Progenitor cell of endocrine pancreas (in vitro differentiated cells): ENCODE measurements at regions not wholly inside any gene's neighbourhood (a gene's known extent, or its start where the extent isn't known, plus 50 kb on each side); places are given as distances from the start of the nearest gene placed in this dataset.

Experiments used
- DNase-seq: peaks from one replicate; pipeline ENCODE4 v3.0.0; 2021; ENCODE audit warnings: low spot score; ENCODE audit not compliant: unreplicated experiment
- H3K27ac Mint-ChIP-seq: 2 replicates; pipeline ENCODE4 v1.8.0; 2021; ENCODE audit warnings: mild to moderate bottlenecking, moderate library complexity, mixed read lengths
- H3K27me3 Mint-ChIP-seq: 2 replicates; pipeline ENCODE4 v1.8.0; 2021; ENCODE audit warnings: mixed read lengths
- H3K36me3 Mint-ChIP-seq: 2 replicates; pipeline ENCODE4 v1.8.0; 2022; ENCODE audit warnings: mixed read lengths; ENCODE audit not compliant: insufficient read depth
- H3K4me1 Mint-ChIP-seq: 2 replicates; pipeline ENCODE4 v1.8.0; 2021; ENCODE audit warnings: low read depth, mixed read lengths
- H3K4me3 Mint-ChIP-seq: 2 replicates; pipeline ENCODE4 v1.8.0; 2021; ENCODE audit warnings: low read depth, mild to moderate bottlenecking, moderate library complexity, mixed read lengths
- H3K9me3 Mint-ChIP-seq: 2 replicates; pipeline ENCODE4 v1.8.0; 2021; ENCODE audit warnings: low read depth, mixed read lengths
- TF ChIP-seq, protein P1 (sequence below): fragments of 200-600 bp; sonication (generic); IDR thresholded peaks from one replicate; pipeline ENCODE4 v1.5.0; 2021; ENCODE audit warnings: antibody characterized with exemption, mild to moderate bottlenecking; ENCODE audit not compliant: unreplicated experiment

- H3K27ac Mint-ChIP-seq: no peak overlapping the region
- peaks cover 3% of the 10 kb centered on the region for H3K9me3 Mint-ChIP-seq
- H3K36me3 Mint-ChIP-seq: no peaks in the 10 kb centered on the region
- no peak for DNase-seq
- peaks cover 7% of the 10 kb centered on the region for H3K27me3 Mint-ChIP-seq
- H3K4me3 Mint-ChIP-seq: no peak overlapping the region
- peaks cover 11% of the 10 kb centered on the region for H3K4me1 Mint-ChIP-seq
- TF ChIP-seq, protein P1, sequence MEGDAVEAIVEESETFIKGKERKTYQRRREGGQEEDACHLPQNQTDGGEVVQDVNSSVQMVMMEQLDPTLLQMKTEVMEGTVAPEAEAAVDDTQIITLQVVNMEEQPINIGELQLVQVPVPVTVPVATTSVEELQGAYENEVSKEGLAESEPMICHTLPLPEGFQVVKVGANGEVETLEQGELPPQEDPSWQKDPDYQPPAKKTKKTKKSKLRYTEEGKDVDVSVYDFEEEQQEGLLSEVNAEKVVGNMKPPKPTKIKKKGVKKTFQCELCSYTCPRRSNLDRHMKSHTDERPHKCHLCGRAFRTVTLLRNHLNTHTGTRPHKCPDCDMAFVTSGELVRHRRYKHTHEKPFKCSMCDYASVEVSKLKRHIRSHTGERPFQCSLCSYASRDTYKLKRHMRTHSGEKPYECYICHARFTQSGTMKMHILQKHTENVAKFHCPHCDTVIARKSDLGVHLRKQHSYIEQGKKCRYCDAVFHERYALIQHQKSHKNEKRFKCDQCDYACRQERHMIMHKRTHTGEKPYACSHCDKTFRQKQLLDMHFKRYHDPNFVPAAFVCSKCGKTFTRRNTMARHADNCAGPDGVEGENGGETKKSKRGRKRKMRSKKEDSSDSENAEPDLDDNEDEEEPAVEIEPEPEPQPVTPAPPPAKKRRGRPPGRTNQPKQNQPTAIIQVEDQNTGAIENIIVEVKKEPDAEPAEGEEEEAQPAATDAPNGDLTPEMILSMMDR: no peak
These were observed 105.9 kb downstream of the METRNL start for GRCh38 chr17:83185023-83186002.

GRCh38 chr17:83186226-83186625 is 106.8 kb downstream of the METRNL start:
- DNase-seq: no peak
- Mint-ChIP-seq H3K27me3 (peaks cover 7% of the 10 kb centered on the region), H3K27ac (no peak overlapping the region), H3K4me1 (peaks cover 13% of the 10 kb centered on the region), H3K4me3 (no peak overlapping the region), H3K36me3 (no peaks in the 10 kb centered on the region), H3K9me3 (peaks cover 3% of the 10 kb centered on the region)
- TF ChIP-seq, protein P1: no peak

DNA sequence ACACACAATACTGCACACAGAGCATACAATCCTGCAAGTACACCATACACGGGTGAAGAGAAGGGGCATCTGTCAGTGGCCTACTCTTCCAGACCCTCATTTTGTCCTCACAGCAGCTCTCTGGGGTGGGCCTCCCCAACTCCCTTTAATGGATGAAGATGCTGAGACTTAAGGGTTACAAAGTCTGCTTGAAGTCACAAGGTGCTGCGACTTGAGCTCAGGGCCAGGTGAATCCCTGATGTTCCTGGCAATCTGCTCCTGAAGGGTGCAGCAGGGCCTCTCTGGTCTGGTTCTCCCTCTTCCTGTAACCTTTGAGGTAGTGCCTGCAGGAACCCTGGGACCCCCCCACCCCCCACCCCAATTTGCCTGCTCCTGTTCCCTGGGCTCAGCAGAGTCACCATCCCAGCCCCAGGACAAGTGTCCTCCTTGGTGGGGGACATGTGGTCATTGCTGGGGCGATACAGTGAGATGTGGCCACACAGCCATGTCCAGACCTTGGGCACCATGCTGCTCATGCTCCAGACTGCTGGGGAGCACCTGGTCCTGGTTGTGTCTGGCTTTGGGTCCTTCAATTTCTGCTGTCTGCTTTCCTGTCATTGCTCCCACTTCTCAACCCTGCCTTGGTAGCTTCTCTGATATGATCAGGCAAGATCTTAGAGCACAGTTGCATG is 107.5 kb downstream of the METRNL start:
- Mint-ChIP-seq H3K4me3 (no peak overlapping the region), H3K27me3 (peaks cover 7% of the 10 kb centered on the region), H3K27ac (no peak overlapping the region), H3K4me1 (peaks cover 13% of the 10 kb centered on the region), H3K9me3 (peaks cover 3% of the 10 kb centered on the region), H3K36me3 (no peaks in the 10 kb centered on the region)
- TF ChIP-seq, protein P1: no peak
- no peak for DNase-seq

DNA sequence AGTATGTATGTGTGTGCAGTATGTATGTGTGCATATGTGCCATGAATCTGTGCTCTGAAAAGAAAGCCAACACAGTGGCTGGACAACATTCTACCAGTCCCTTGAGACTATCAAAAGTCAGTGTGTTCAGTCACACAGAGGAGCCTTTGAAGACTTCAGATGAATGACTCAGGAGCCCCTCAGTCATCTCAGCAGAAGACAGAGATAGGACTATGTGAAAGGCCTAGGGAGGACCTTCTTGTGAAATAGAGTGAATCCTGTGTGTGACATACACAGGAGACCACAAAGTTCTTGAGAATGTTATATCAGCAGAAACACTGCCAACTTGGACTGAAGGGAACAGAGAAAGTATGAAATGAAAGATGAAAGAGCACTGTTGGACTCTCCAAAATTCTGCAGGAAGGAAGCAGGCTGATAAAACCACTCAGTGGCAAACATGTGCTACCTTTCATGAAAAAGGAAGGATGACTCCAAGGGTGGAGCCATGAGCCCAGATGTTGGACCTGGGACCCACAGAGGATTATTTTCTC is 108.4 kb downstream of the METRNL start:
- peaks cover 13% of the 10 kb centered on the region for H3K4me1 Mint-ChIP-seq
- H3K27me3 Mint-ChIP-seq: peaks cover 4% of the 10 kb centered on the region
- peaks cover 3% of the 10 kb centered on the region for H3K9me3 Mint-ChIP-seq
- TF ChIP-seq, protein P1: no peak
- H3K4me3 Mint-ChIP-seq: no peak overlapping the region
- no peak overlapping the region for H3K27ac Mint-ChIP-seq
- no peaks in the 10 kb centered on the region for H3K36me3 Mint-ChIP-seq
- no peak for DNase-seq
